SU-DHL-6 (cell line): ENCODE measurements at regions not wholly inside any gene's neighbourhood (a gene's known extent, or its start where the extent isn't known, plus 50 kb on each side); places are given as distances from the start of the nearest gene placed in this dataset.

Source experiments
- H2AFZ ChIP-seq: fragments of 200-600 bp; sonication (generic); 2 replicates; pipeline ENCODE4 v1.6.1; 2014; ENCODE audit warnings: low read depth, mild to moderate bottlenecking, moderate library complexity, mixed read lengths, antibody characterized with exemption, low read length; ENCODE audit not compliant: severe bottlenecking
- H3F3A ChIP-seq: fragments of 200-600 bp; shearing (Covaris generic); 2 replicates; pipeline ENCODE4 v1.6.0; 2016; ENCODE audit warnings: antibody characterized with exemption, mild to moderate bottlenecking; ENCODE audit not compliant: insufficient read depth
- H3K27ac ChIP-seq: fragments of 200-600 bp; sonication (generic); 2 replicates; pipeline ENCODE4 v1.5.1; 2016; ENCODE audit warnings: low read depth, mild to moderate bottlenecking, low read length, moderate library complexity, mixed read lengths
- H3K27me3 ChIP-seq: fragments of 200-600 bp; sonication (generic), shearing (Covaris generic); 2 replicates; pipeline ENCODE4 v1.6.0; 2014; ENCODE audit warnings: mild to moderate bottlenecking, low read length
- H3K36me3 ChIP-seq: fragments of 200-600 bp; sonication (generic); 2 replicates; pipeline ENCODE4 v1.6.1; 2014; ENCODE audit warnings: mild to moderate bottlenecking, low read length, mixed read lengths
- H3K4me2 ChIP-seq: fragments of 300-600, 200-600 bp; shearing (Covaris generic), sonication (generic); 2 replicates; pipeline ENCODE4 v1.6.0; 2014; ENCODE audit warnings: low read length, low read depth, mild to moderate bottlenecking; ENCODE audit not compliant: poor library complexity, severe bottlenecking
- H3K4me3 ChIP-seq: fragments of 200-600 bp; sonication (generic); 2 replicates; pipeline ENCODE4 v1.5.1; 2014; ENCODE audit warnings: antibody characterized with exemption, low read length, mild to moderate bottlenecking, mixed read lengths; ENCODE audit not compliant: insufficient read depth, poor library complexity, severe bottlenecking
- H3K79me2 ChIP-seq: fragments of 200-600 bp; sonication (generic); 2 replicates; pipeline ENCODE4 v1.6.1; 2014; ENCODE audit warnings: mild to moderate bottlenecking, low read length, moderate library complexity; ENCODE audit not compliant: insufficient read depth
- H3K9ac ChIP-seq: fragments of 200-600 bp; sonication (generic); 2 replicates; pipeline ENCODE4 v1.7.0; 2014; ENCODE audit warnings: mild to moderate bottlenecking, low read length
- H3K9me2 ChIP-seq: fragments of 200-600 bp; sonication (generic); replicated peaks from 2 replicates; pipeline ENCODE4 v1.6.1; 2014; ENCODE audit warnings: low read length; ENCODE audit not compliant: insufficient read depth
- H3K9me3 ChIP-seq: fragments of 200-600 bp; sonication (generic); 2 replicates; pipeline ENCODE4 v1.6.1; 2014; ENCODE audit warnings: low read length, mixed read lengths; ENCODE audit not compliant: insufficient read depth
- H4K20me1 ChIP-seq: fragments of 200-600 bp; sonication (generic); 2 replicates; pipeline ENCODE4 v1.6.1; 2014; ENCODE audit warnings: low read depth, mild to moderate bottlenecking, antibody characterized with exemption, low read length, moderate library complexity, mixed read lengths
- CTCF ChIP-seq: fragments of 200-600 bp; sonication (generic); IDR thresholded peaks from one replicate; pipeline ENCODE4 v1.5.1; 2017; ENCODE audit warnings: antibody characterized with exemption, mild to moderate bottlenecking, low read length, moderate library complexity; ENCODE audit not compliant: insufficient read depth, poor library complexity, severe bottlenecking
- EZH2phosphoT487 ChIP-seq: fragments of 200-600 bp; sonication (generic), shearing (Covaris generic); conservative IDR thresholded peaks from 2 replicates; pipeline ENCODE4 v1.6.1; 2018; ENCODE audit warnings: mild to moderate bottlenecking, antibody characterized with exemption, low read length, moderate library complexity, mixed read lengths

GRCh38 chr4:95603393-95603792, 54.6 kb upstream of the UNC5C start:
- H3K27ac ChIP-seq: no peak overlapping the region
- no peaks in the 10 kb centered on the region for H3F3A ChIP-seq
- H3K79me2 ChIP-seq: no peaks in the 10 kb centered on the region
- no peak overlapping the region for H3K9ac ChIP-seq
- H3K9me2 ChIP-seq: no peaks in the 10 kb centered on the region
- no peaks in the 10 kb centered on the region for H3K36me3 ChIP-seq
- H2AFZ ChIP-seq: no peak overlapping the region
- H3K9me3 ChIP-seq: no peaks in the 10 kb centered on the region
- H3K4me2 ChIP-seq: no peak overlapping the region
- TF ChIP-seq EZH2phosphoT487 (no peak), CTCF (no peak)
- no peaks in the 10 kb centered on the region for H3K27me3 ChIP-seq
- no peak overlapping the region for H3K4me3 ChIP-seq
- no peaks in the 10 kb centered on the region for H4K20me1 ChIP-seq

- TF ChIP-seq CTCF (no peak), EZH2phosphoT487 (no peak)
- Histone ChIP-seq H2AFZ (no peak overlapping the region), H3F3A (no peaks in the 10 kb centered on the region), H3K79me2 (no peaks in the 10 kb centered on the region), H3K9ac (no peak overlapping the region), H3K9me3 (no peaks in the 10 kb centered on the region), H3K27ac (no peak overlapping the region), H3K27me3 (no peaks in the 10 kb centered on the region), H3K36me3 (no peaks in the 10 kb centered on the region), H3K4me2 (no peak overlapping the region), H3K4me3 (no peak overlapping the region), H3K9me2 (no peaks in the 10 kb centered on the region), H4K20me1 (no peaks in the 10 kb centered on the region)
Measured at GRCh38 chr4:95602872-95603271, 54.1 kb upstream of the UNC5C start.

GRCh38 chr4:95601356-95601755, 52.6 kb upstream of the UNC5C start:
- H3K27ac ChIP-seq: no peak overlapping the region
- no peaks in the 10 kb centered on the region for H3K36me3 ChIP-seq
- H3K4me3 ChIP-seq: no peak overlapping the region
- H4K20me1 ChIP-seq: no peaks in the 10 kb centered on the region
- no peak overlapping the region for H3K9ac ChIP-seq
- no peaks in the 10 kb centered on the region for H3F3A ChIP-seq
- no peak overlapping the region for H3K4me2 ChIP-seq
- TF ChIP-seq CTCF (no peak), EZH2phosphoT487 (no peak)
- no peaks in the 10 kb centered on the region for H3K27me3 ChIP-seq
- H3K9me2 ChIP-seq: no peaks in the 10 kb centered on the region
- H3K9me3 ChIP-seq: no peaks in the 10 kb centered on the region
- no peak overlapping the region for H2AFZ ChIP-seq
- H3K79me2 ChIP-seq: no peaks in the 10 kb centered on the region
